ENCODE measurements at regions not wholly inside any gene's neighbourhood (a gene's known extent, or its start where the extent isn't known, plus 50 kb on each side); places are given as distances from the start of the nearest gene placed in this dataset.

DNA sequence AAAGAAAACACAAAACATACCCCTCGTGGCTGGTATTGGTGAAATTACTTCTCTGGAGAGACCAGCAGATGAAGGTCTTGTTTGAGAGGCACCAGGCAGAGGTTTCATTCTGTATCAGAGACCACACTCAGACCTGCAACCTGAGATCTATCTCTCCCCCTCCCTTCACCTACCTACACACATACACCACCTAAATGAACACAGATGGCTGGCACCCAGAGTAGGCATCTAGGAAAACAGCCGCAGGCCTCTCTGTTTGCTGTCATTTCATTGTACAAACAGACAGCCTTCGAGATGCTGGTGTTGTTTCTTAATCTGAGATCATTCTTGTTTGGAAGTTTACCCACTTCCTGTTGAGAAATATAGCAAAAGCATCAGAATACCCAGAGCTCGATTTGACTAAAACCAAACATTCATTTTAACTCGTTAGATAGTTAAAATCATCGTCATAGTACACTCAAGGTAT, 173.9 kb upstream of the SLC25A13 start:
- Histone ChIP-seq H3K27me3 (ENCODE audit: insufficient read depth, low read length) (peaks cover 48% of the 10 kb centered on the region), H3K4me2 (ENCODE audit: low read length) (no peak overlapping the region), H3K27ac (ENCODE audit: low read depth, low read length) (no peak overlapping the region), H3K9me2 (ENCODE audit: insufficient read depth) (no peaks in the 10 kb centered on the region), H3K79me2 (ENCODE audit: insufficient read depth, low read length) (no peaks in the 10 kb centered on the region), H3K4me3 (replicated peaks in 1 of 2; ENCODE audit: low read depth in 1 of 2, low read length in 2 of 2) (no peak overlapping the region), H2AFZ (ENCODE audit: low read depth, low read length, poor library complexity, severe bottlenecking) (no peak overlapping the region), H3K9ac (ENCODE audit: low read length) (no peak overlapping the region), H3K4me1 (ENCODE audit: control insufficient read depth in 1 of 2, insufficient read depth in 2 of 2, low read length in 2 of 2) (no peaks in the 10 kb centered on the region), H3K36me3 (ENCODE audit: control insufficient read depth in 1 of 2, insufficient read depth in 2 of 2, low read length in 2 of 2) (no peaks in the 10 kb centered on the region), H3K9me3 (ENCODE audit: control insufficient read depth in 1 of 2, insufficient read depth in 1 of 2, low read depth in 1 of 2, low read length in 2 of 2) (no peaks in the 10 kb centered on the region), H4K20me1 (ENCODE audit: insufficient read depth) (no peaks in the 10 kb centered on the region)
- RAD21 ChIA-PET (ENCODE audit: low non-redundant PET in 1 of 2, low total read pairs in 2 of 2, uncharacterized antibody in 2 of 2, unreplicated experiment in 2 of 2) = no interaction called here
- no peak for ATAC-seq
- TF ChIP-seq CEBPB (IDR thresholded peaks at IDR 0.05; ENCODE audit: low read depth) (no peak), FOSL1 (IDR thresholded peaks at IDR 0.05; ENCODE audit: low read depth) (no peak), SIN3A (IDR thresholded peaks at IDR 0.05; ENCODE audit: low read depth) (no peak), POLR2AphosphoS5 (IDR thresholded peaks at IDR 0.05; ENCODE audit: low read depth, low read length) (no peak), ZNF274 (IDR thresholded peaks at IDR 0.05; ENCODE audit: low read depth, low read length) (no peak), SP1 (IDR thresholded peaks at IDR 0.05; ENCODE audit: low read depth) (no peak), EGR1 (IDR thresholded peaks at IDR 0.05; ENCODE audit: low read depth) (no peak), CBX3 (IDR thresholded peaks at IDR 0.05; ENCODE audit: low read depth) (no peak), SRF (IDR thresholded peaks at IDR 0.05; ENCODE audit: low read depth) (no peak)
- TF ChIP-seq, protein P1, sequence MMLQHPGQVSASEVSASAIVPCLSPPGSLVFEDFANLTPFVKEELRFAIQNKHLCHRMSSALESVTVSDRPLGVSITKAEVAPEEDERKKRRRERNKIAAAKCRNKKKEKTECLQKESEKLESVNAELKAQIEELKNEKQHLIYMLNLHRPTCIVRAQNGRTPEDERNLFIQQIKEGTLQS (IDR thresholded peaks at IDR 0.05) = no peak
- TF ChIP-seq, protein P2, sequence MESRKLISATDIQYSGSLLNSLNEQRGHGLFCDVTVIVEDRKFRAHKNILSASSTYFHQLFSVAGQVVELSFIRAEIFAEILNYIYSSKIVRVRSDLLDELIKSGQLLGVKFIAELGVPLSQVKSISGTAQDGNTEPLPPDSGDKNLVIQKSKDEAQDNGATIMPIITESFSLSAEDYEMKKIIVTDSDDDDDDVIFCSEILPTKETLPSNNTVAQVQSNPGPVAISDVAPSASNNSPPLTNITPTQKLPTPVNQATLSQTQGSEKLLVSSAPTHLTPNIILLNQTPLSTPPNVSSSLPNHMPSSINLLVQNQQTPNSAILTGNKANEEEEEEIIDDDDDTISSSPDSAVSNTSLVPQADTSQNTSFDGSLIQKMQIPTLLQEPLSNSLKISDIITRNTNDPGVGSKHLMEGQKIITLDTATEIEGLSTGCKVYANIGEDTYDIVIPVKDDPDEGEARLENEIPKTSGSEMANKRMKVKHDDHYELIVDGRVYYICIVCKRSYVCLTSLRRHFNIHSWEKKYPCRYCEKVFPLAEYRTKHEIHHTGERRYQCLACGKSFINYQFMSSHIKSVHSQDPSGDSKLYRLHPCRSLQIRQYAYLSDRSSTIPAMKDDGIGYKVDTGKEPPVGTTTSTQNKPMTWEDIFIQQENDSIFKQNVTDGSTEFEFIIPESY (IDR thresholded peaks at IDR 0.05; ENCODE audit: extremely low read depth, insufficient replicate concordance, low read length) = no peak
- BruUV-seq (replicated peaks) = no TSS peak
- intact Hi-C loops (cut with micrococcal nuclease) = no loop called here
- CTCF ChIA-PET = no interaction called here
- POLR2A ChIA-PET = no interaction called here
- no peak for DNase-seq (ENCODE audit: low read depth, low spot score)

All from HCT116 (cell line).